Endothelial cell of umbilical vein (primary cell): ENCODE measurements at regions not wholly inside any gene's neighbourhood (a gene's known extent, or its start where the extent isn't known, plus 50 kb on each side); places are given as distances from the start of the nearest gene placed in this dataset.

Experiments used
- BruUV-seq: library from RNA; stranded (reverse); fragments of 400-500 nt; replicated peaks from 2 replicates; lab custom pipeline; 2021; lab: Mats Ljungman, UMichigan
- CTCF ChIA-PET: fragments of 300-600, 350-600 bp; sonication (Branson Sonifier 250); formaldehyde crosslinking; loops from one replicate; lab custom pipeline; 2021; ENCODE audit warnings: antibody characterized with exemption, inconsistent platforms; lab: Charles Lee
- POLR2A ChIA-PET: fragments of 300-600, 350-600 bp; sonication (Branson Sonifier 250); formaldehyde crosslinking; loops from one replicate; lab custom pipeline; 2021; ENCODE audit warnings: antibody characterized with exemption, inconsistent platforms; lab: Charles Lee
- DNase-seq: peaks from one replicate; pipeline ENCODE4 v3.0.0-alpha.2; 2011; ENCODE audit warnings: low read depth, low spot score
- FAIRE-seq: peaks from 2 replicates; lab custom pipeline; 2011; peaks lifted over from hg19 to GRCh38; lab: Jason Lieb, UNC
- H2AFZ ChIP-seq: 2 replicates; pipeline ENCODE4 v1.6.0; 2012; ENCODE audit warnings: low read depth, low read length, control low read depth, inconsistent platforms
- H3K27ac ChIP-seq: 2 replicates; pipeline ENCODE4 v1.5.1; 2011; ENCODE audit warnings: low read depth, mild to moderate bottlenecking, control low read depth, low read length, moderate library complexity; ENCODE audit not compliant: insufficient read depth
- H3K27me3 ChIP-seq, 2 experiments: 2 replicates each; pipeline versions ENCODE4 v1.6.0 to v1.6.1; 2011; ENCODE audit warnings: low read length in 2 of 2, mixed read lengths in 1 of 2; ENCODE audit not compliant: control insufficient read depth in 2 of 2, insufficient read depth in 2 of 2
- H3K36me3 ChIP-seq, 2 experiments: 2 replicates in 1 of 2; 3 replicates in 1 of 2; pipeline ENCODE4 v1.5.1; 2011; ENCODE audit warnings: low read length in 2 of 2, mild to moderate bottlenecking in 1 of 2, moderate library complexity in 1 of 2; ENCODE audit not compliant: control insufficient read depth in 2 of 2, insufficient read depth in 2 of 2; ENCODE audit errors: extremely low read depth in 1 of 2
- H3K4me1 ChIP-seq: 3 replicates; pipeline ENCODE4 v1.5.1; 2011; ENCODE audit warnings: mild to moderate bottlenecking, low read length; ENCODE audit not compliant: control insufficient read depth, insufficient read depth; ENCODE audit errors: extremely low read depth
- H3K4me2 ChIP-seq: 2 replicates; pipeline ENCODE4 v1.6.1; 2011; ENCODE audit warnings: low read length, control low read depth, mixed read lengths; ENCODE audit not compliant: insufficient read depth
- H3K4me3 ChIP-seq, 3 experiments: fragments of 200-600 bp in 1 of 3; sonication (generic), shearing (Covaris generic) in 1 of 3; replicated peaks in 1 of 3; 2 replicates each; pipeline ENCODE4 v1.5.1; 2011 to 2016; ENCODE audit warnings: control low read depth in 3 of 3, low read length in 3 of 3, mild to moderate bottlenecking in 2 of 3, inconsistent platforms in 1 of 3, low read depth in 1 of 3, moderate library complexity in 1 of 3; ENCODE audit not compliant: insufficient read depth in 1 of 3
- H3K79me2 ChIP-seq: 2 replicates; pipeline ENCODE4 v1.6.0; 2012; ENCODE audit warnings: low read length, inconsistent platforms; ENCODE audit not compliant: control insufficient read depth, insufficient read depth
- H3K9ac ChIP-seq: replicated peaks from 2 replicates; pipeline ENCODE3; 2011; ENCODE audit warnings: low read length, control low read depth; ENCODE audit not compliant: insufficient read depth; ENCODE audit errors: extremely low read depth
- H3K9me1 ChIP-seq: replicated peaks from 3 replicates; pipeline ENCODE4 v1.6.0; 2011; ENCODE audit warnings: mild to moderate bottlenecking, low read length; ENCODE audit not compliant: control insufficient read depth, insufficient read depth; ENCODE audit errors: extremely low read depth
- H3K9me3 ChIP-seq: replicated peaks from 2 replicates; pipeline ENCODE4 v1.5.1; 2012; ENCODE audit warnings: low read length, inconsistent platforms; ENCODE audit not compliant: control insufficient read depth, insufficient read depth
- H4K20me1 ChIP-seq: replicated peaks from 2 replicates; pipeline ENCODE3; 2011; ENCODE audit warnings: mild to moderate bottlenecking, low read length; ENCODE audit not compliant: control insufficient read depth, insufficient read depth; ENCODE audit errors: extremely low read depth
- FOS ChIP-seq: IDR thresholded peaks from 2 replicates; pipeline ENCODE4 v1.6.1; 2011; ENCODE audit warnings: mild to moderate bottlenecking, low read length, moderate library complexity, borderline replicate concordance; ENCODE audit not compliant: insufficient read depth
- POLR2AphosphoS5 ChIP-seq: IDR thresholded peaks from 2 replicates; pipeline ENCODE4 v1.6.1; 2012; ENCODE audit warnings: low read depth, mild to moderate bottlenecking, control low read depth, low read length, moderate library complexity; ENCODE audit not compliant: insufficient read depth
- dilution Hi-C: fragments of 300-500 bp; cut with MboI; formaldehyde crosslinking; loops from one replicate; pipeline ENCODE4 v1.15.0; 2019; ENCODE audit warnings: low sequenced_read_pairs; ENCODE audit not compliant: extremely low pct_ligation_motif_present
- intact Hi-C: fragments of 100-400 bp; cut with micrococcal nuclease; formaldehyde crosslinking; loops from one replicate; pipeline ENCODE4 v1.10.0; 2022

GRCh38 chr5:58224221-58224620 is 235.7 kb downstream of the PLK2 start:
- H3K9ac ChIP-seq = no peak overlapping the region
- DNase-seq = no peak
- H4K20me1 ChIP-seq = no peaks in the 10 kb centered on the region
- H3K9me1 ChIP-seq = no peaks in the 10 kb centered on the region
- H3K4me3 ChIP-seq = no peak overlapping the region
- H3K27ac ChIP-seq = no peak overlapping the region
- H3K9me3 ChIP-seq = no peaks in the 10 kb centered on the region
- no peaks in the 10 kb centered on the region for H3K79me2 ChIP-seq
- TF ChIP-seq POLR2AphosphoS5 (no peak), FOS (no peak)
- CTCF ChIA-PET = interaction anchor here (1.3 kb wide), 1 partner anchor 14 kb away, joined by 4 read pairs; no protein-coding TSS in a partner anchor
- no peaks in the 10 kb centered on the region for H3K4me1 ChIP-seq
- BruUV-seq = no TSS peak
- H3K36me3 ChIP-seq = no peaks in the 10 kb centered on the region
- H3K27me3 ChIP-seq = no peaks in the 10 kb centered on the region
- H2AFZ ChIP-seq = no peak overlapping the region
- intact Hi-C loops = no loop called here
- dilution Hi-C loops = no loop called here
- POLR2A ChIA-PET = no interaction called here
- no peak for FAIRE-seq
- H3K4me2 ChIP-seq = no peak overlapping the region

DNA sequence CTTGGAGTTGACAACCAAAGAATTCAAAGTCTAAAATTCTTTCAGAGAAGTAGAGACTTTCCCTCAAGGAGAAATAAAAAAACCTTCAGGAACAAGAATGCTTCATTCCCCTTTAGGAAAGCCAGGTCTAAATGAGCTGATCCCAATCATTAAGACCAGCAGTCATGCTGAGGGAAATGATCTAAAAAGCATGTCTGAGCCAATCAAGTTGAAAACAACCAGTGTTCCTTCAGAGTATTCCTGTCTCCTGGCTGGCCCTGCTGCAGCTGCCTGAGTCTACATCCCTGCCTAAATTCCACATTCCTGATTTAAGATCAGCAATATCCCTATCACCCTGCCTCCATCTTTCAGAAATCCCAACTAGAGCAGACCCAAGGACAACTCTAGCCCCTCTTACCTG is 244.5 kb downstream of the PLK2 start:
- intact Hi-C loops = no loop called here
- Histone ChIP-seq H3K9me1 (no peaks in the 10 kb centered on the region), H3K36me3 (no peaks in the 10 kb centered on the region), H4K20me1 (no peaks in the 10 kb centered on the region), H3K9ac (no peak overlapping the region), H3K27ac (no peak overlapping the region), H3K4me2 (no peak overlapping the region), H3K79me2 (no peaks in the 10 kb centered on the region), H3K27me3 (no peaks in the 10 kb centered on the region), H3K4me1 (no peaks in the 10 kb centered on the region), H3K9me3 (no peaks in the 10 kb centered on the region), H3K4me3 (no peak overlapping the region), H2AFZ (no peak overlapping the region)
- TF ChIP-seq POLR2AphosphoS5 = no peak
- ChIA-PET CTCF (interaction anchor here (0.6 kb wide), 1 partner anchor 11 kb away, joined by 3 read pairs; no protein-coding TSS in a partner anchor), POLR2A (no interaction called here)
- dilution Hi-C loops = no loop called here
- FAIRE-seq (no peak), DNase-seq (no peak)
- BruUV-seq = no TSS peak
